HCT116 (cell line): ENCODE measurements at regions not wholly inside any gene's neighbourhood (a gene's known extent, or its start where the extent isn't known, plus 50 kb on each side); places are given as distances from the start of the nearest gene placed in this dataset.

Experiments
- ATAC-seq: fragments of 200-7000 bp; cut with Tn5 transposase; 2 replicates; pipeline ENCODE4 v1.9.1; 2020; ENCODE audit warnings: mild to moderate bottlenecking, moderate library complexity
- BruUV-seq: library from RNA; stranded (reverse); fragments of 400-500 nt; replicated peaks from 2 replicates; lab custom pipeline; 2021; lab: Mats Ljungman, UMichigan
- CTCF ChIA-PET: fragments of 300-600 bp; sonication (Branson Sonifier 250); formaldehyde crosslinking; loops from one replicate; lab custom pipeline; 2021; ENCODE audit warnings: antibody characterized with exemption; lab: Charles Lee
- POLR2A ChIA-PET: fragments of 300-600, 350-600 bp; sonication (Branson Sonifier 250); formaldehyde crosslinking; loops from one replicate; lab custom pipeline; 2021; ENCODE audit warnings: antibody characterized with exemption; lab: Charles Lee
- RAD21 ChIA-PET, 2 experiments: fragments of 300-600 bp; sonication (Branson Sonifier 250); formaldehyde crosslinking; loops; one replicate each; lab custom pipeline; 2023; ENCODE audit warnings: low total read pairs in 2 of 2; ENCODE audit not compliant: uncharacterized antibody in 2 of 2, unreplicated experiment in 2 of 2, low non-redundant PET in 1 of 2; lab: Charles Lee
- DNase-seq: peaks from one replicate; pipeline ENCODE4 v3.0.0-alpha.2; 2010; ENCODE audit warnings: low read depth, low spot score
- H2AFZ ChIP-seq: fragments of 200-600 bp; shearing (Covaris generic), sonication (generic); 2 replicates; pipeline ENCODE4 v1.6.1; 2017; ENCODE audit warnings: low read depth, mixed run types, mixed read lengths, antibody characterized with exemption, low read length; ENCODE audit not compliant: poor library complexity, severe bottlenecking
- H3K27ac ChIP-seq: 2 replicates; pipeline ENCODE4 v1.5.1; 2012; ENCODE audit warnings: low read depth, low read length
- H3K27me3 ChIP-seq: fragments of 200-600 bp; sonication (generic); 2 replicates; pipeline ENCODE4 v1.6.1; 2016; ENCODE audit warnings: mixed run types, low read length, mixed read lengths; ENCODE audit not compliant: insufficient read depth
- H3K36me3 ChIP-seq, 2 experiments: fragments of 200-500 bp in 1 of 2; fragments of 200-600 bp in 1 of 2; sonication (Bioruptor generic) in 1 of 2; sonication (generic) in 1 of 2; 2 replicates each; pipeline versions ENCODE4 v1.5.1 to v1.6.1; 2014 to 2016; ENCODE audit warnings: low read length in 2 of 2, inconsistent platforms in 1 of 2, mixed read lengths in 1 of 2, mixed run types in 1 of 2; ENCODE audit not compliant: insufficient read depth in 2 of 2, control insufficient read depth in 1 of 2
- H3K4me1 ChIP-seq, 2 experiments: fragments of 200-600 bp in 1 of 2; sonication (generic) in 1 of 2; 2 replicates each; pipeline versions ENCODE4 v1.5.1 to v1.6.1; 2012 to 2017; ENCODE audit warnings: low read length in 2 of 2, inconsistent platforms in 1 of 2, mild to moderate bottlenecking in 1 of 2, mixed read lengths in 1 of 2, mixed run types in 1 of 2, moderate library complexity in 1 of 2; ENCODE audit not compliant: insufficient read depth in 2 of 2, control insufficient read depth in 1 of 2
- H3K4me2 ChIP-seq: fragments of 200-600 bp; sonication (generic); 2 replicates; pipeline ENCODE4 v1.6.1; 2017; ENCODE audit warnings: mixed run types, low read length, mixed read lengths
- H3K4me3 ChIP-seq, 2 experiments: fragments of 200-600 bp in 1 of 2; sonication (generic) in 1 of 2; replicated peaks in 1 of 2; 2 replicates each; pipeline ENCODE4 v1.5.1; 2011 to 2016; ENCODE audit warnings: low read length in 2 of 2, control low read depth in 1 of 2, low read depth in 1 of 2, mild to moderate bottlenecking in 1 of 2, mixed read lengths in 1 of 2, mixed run types in 1 of 2
- H3K79me2 ChIP-seq: fragments of 200-600 bp; sonication (generic); 2 replicates; pipeline ENCODE4 v1.6.1; 2017; ENCODE audit warnings: mild to moderate bottlenecking, mixed run types, low read length, moderate library complexity, mixed read lengths; ENCODE audit not compliant: insufficient read depth
- H3K9ac ChIP-seq: fragments of 200-600 bp; sonication (generic); 2 replicates; pipeline ENCODE4 v1.6.1; 2016; ENCODE audit warnings: low read length, mixed read lengths
- H3K9me2 ChIP-seq: fragments of 200-600 bp; sonication (generic), shearing (Covaris generic); 2 replicates; pipeline ENCODE4 v1.6.1; 2017; ENCODE audit warnings: mixed run types, mild to moderate bottlenecking, moderate library complexity; ENCODE audit not compliant: insufficient read depth
- H3K9me3 ChIP-seq, 2 experiments: fragments of 200-500 bp in 1 of 2; fragments of 200-600 bp in 1 of 2; sonication (Bioruptor generic) in 1 of 2; sonication (generic) in 1 of 2; 2 replicates each; pipeline ENCODE4 v1.6.1; 2014 to 2017; ENCODE audit warnings: low read length in 2 of 2, mixed read lengths in 2 of 2, inconsistent platforms in 1 of 2, low read depth in 1 of 2, mild to moderate bottlenecking in 1 of 2, mixed run types in 1 of 2, moderate library complexity in 1 of 2; ENCODE audit not compliant: control insufficient read depth in 1 of 2, insufficient read depth in 1 of 2
- H4K20me1 ChIP-seq: fragments of 200-600 bp; sonication (generic), shearing (Covaris generic); 2 replicates; pipeline ENCODE4 v1.6.1; 2017; ENCODE audit warnings: mixed run types, mild to moderate bottlenecking, moderate library complexity; ENCODE audit not compliant: insufficient read depth
- CBX3 ChIP-seq: IDR thresholded peaks from 2 replicates; pipeline ENCODE4 v1.6.1; 2012; ENCODE audit warnings: low read depth
- CEBPB ChIP-seq: IDR thresholded peaks from 2 replicates; pipeline ENCODE4 v1.6.1; 2012; ENCODE audit warnings: low read depth
- EGR1 ChIP-seq: IDR thresholded peaks from 2 replicates; pipeline ENCODE4 v1.6.1; 2012; ENCODE audit warnings: low read depth
- ELF1 ChIP-seq: IDR thresholded peaks from 2 replicates; pipeline ENCODE4 v1.6.1; 2012; ENCODE audit warnings: low read depth, borderline replicate concordance
- EZH2 ChIP-seq: fragments of 200-600 bp; sonication (generic); IDR thresholded peaks from 2 replicates; pipeline ENCODE4 v1.6.1; 2017; ENCODE audit warnings: antibody characterized with exemption, mixed run types
- FOSL1 ChIP-seq: IDR thresholded peaks from 2 replicates; pipeline ENCODE4 v1.6.1; 2012; ENCODE audit warnings: low read depth
- POLR2AphosphoS5 ChIP-seq: IDR thresholded peaks from 2 replicates; pipeline ENCODE4 v1.6.1; 2011; ENCODE audit warnings: mild to moderate bottlenecking, low read depth, low read length, moderate library complexity
- TCF7L2 ChIP-seq: IDR thresholded peaks from 2 replicates; pipeline ENCODE4 v1.7.0; 2011; ENCODE audit warnings: borderline replicate concordance, inconsistent platforms; ENCODE audit not compliant: insufficient read depth, insufficient read length; ENCODE audit errors: extremely low read depth
- YY1 ChIP-seq: IDR thresholded peaks from 2 replicates; pipeline ENCODE4 v1.6.1; 2011; ENCODE audit warnings: low read length, low read depth, moderate library complexity, mild to moderate bottlenecking; ENCODE audit not compliant: insufficient replicate concordance; ENCODE audit errors: extremely low read depth
- ZNF274 ChIP-seq: fragments of 200-500 bp; sonication (Bioruptor generic); IDR thresholded peaks from 2 replicates; pipeline ENCODE4 v1.6.1; 2014; ENCODE audit warnings: mild to moderate bottlenecking, low read depth, low read length, inconsistent platforms
- intact Hi-C: fragments of 100-400 bp; cut with micrococcal nuclease; formaldehyde crosslinking; loops from 2 replicates; pipeline ENCODE4 v1.10.0; 2022
- TF ChIP-seq, protein P1 (sequence below): IDR thresholded peaks from 2 replicates; pipeline ENCODE4 v1.6.1; 2011; ENCODE audit warnings: mild to moderate bottlenecking, low read length, moderate library complexity; ENCODE audit not compliant: insufficient replicate concordance; ENCODE audit errors: extremely low read depth
- TF ChIP-seq, protein P2 (sequence below): IDR thresholded peaks from 2 replicates; pipeline ENCODE4 v1.6.1; 2012
- TF ChIP-seq, protein P3 (sequence below), 3 experiments: fragments of 200-600 bp in 1 of 3; sonication (generic) in 1 of 3; IDR thresholded peaks in 2 of 3; conservative IDR thresholded peaks in 1 of 3; 2 replicates each; pipeline ENCODE4 v1.5.1; 2012 to 2017; ENCODE audit warnings: low read depth in 2 of 3, low read length in 2 of 3, antibody characterized with exemption in 1 of 3, borderline replicate concordance in 1 of 3, control low read depth in 1 of 3, mild to moderate bottlenecking in 1 of 3, mixed read lengths in 1 of 3, mixed run types in 1 of 3, moderate library complexity in 1 of 3; ENCODE audit not compliant: insufficient read depth in 1 of 3

DNA sequence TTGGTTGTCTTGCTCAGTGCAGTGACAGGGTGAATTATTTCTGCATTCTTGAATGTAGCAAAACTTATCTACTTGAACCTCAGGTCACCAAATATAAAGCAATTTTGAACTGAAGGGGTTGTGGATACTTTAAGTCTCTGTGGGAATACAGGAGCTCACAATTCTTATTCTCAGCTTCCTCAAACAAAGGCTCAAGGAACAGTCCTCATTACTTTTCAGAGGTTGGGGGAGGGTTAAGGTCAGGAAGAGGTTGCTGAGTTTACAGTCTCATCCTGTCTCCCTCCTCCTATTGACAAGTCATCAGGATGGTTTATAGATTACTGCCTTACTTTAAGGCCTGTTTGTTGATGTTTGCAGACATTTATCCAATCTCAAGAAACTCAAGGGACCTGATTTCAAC lies 143.6 kb upstream of the SPACA1 start:
- H3K79me2 ChIP-seq: no peaks in the 10 kb centered on the region
- no peak overlapping the region for H3K9ac ChIP-seq
- H2AFZ ChIP-seq: no peak overlapping the region
- no peak overlapping the region for H3K27ac ChIP-seq
- no peak for DNase-seq
- no peaks in the 10 kb centered on the region for H3K36me3 ChIP-seq
- H3K9me3 ChIP-seq: no peaks in the 10 kb centered on the region
- RAD21 ChIA-PET: no interaction called here
- no peak overlapping the region for H3K4me3 ChIP-seq
- no TSS peak for BruUV-seq
- no peaks in the 10 kb centered on the region for H3K4me1 ChIP-seq
- POLR2A ChIA-PET: no interaction called here
- H3K4me2 ChIP-seq: no peak overlapping the region
- H4K20me1 ChIP-seq: no peaks in the 10 kb centered on the region
- intact Hi-C loops: no loop called here
- CTCF ChIA-PET: no interaction called here
- ATAC-seq: no peak
- peaks cover 6% of the 10 kb centered on the region; the same call in 1 of the 2 replicates for H3K27me3 ChIP-seq
- TF ChIP-seq FOSL1 (no peak), ZNF274 (no peak), ELF1 (no peak), EGR1 (no peak), CBX3 (no peak)
- TF ChIP-seq, protein P1, sequence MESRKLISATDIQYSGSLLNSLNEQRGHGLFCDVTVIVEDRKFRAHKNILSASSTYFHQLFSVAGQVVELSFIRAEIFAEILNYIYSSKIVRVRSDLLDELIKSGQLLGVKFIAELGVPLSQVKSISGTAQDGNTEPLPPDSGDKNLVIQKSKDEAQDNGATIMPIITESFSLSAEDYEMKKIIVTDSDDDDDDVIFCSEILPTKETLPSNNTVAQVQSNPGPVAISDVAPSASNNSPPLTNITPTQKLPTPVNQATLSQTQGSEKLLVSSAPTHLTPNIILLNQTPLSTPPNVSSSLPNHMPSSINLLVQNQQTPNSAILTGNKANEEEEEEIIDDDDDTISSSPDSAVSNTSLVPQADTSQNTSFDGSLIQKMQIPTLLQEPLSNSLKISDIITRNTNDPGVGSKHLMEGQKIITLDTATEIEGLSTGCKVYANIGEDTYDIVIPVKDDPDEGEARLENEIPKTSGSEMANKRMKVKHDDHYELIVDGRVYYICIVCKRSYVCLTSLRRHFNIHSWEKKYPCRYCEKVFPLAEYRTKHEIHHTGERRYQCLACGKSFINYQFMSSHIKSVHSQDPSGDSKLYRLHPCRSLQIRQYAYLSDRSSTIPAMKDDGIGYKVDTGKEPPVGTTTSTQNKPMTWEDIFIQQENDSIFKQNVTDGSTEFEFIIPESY: no peak
- TF ChIP-seq, protein P2, sequence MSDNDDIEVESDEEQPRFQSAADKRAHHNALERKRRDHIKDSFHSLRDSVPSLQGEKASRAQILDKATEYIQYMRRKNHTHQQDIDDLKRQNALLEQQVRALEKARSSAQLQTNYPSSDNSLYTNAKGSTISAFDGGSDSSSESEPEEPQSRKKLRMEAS: no peak
- no peaks in the 10 kb centered on the region for H3K9me2 ChIP-seq

DNA sequence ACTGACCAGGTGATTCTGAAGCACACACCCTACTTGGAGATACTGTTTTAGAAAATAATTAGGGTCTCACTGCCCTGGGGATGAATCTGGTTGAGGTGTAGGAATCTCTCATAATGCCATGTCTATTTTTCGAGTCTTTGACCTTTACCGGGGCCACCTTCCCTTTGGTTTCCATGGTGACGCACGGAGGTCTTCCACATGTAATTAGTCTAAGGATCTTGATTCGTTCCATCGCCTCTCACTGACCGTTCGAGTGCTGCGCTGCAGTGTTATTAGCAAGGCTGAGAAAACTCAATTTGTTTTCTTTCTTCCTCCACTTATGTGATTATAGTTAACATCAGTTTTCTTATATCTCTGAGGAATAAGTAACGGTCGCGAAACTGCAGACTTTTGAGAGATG lies 144.3 kb upstream of the SPACA1 start:
- 0 out of 2 replicates have a peak, but pooled peaks cover 5% of the 10 kb centered on the region for H3K27me3 ChIP-seq
- ATAC-seq (no peak), DNase-seq (no peak)
- H3K4me2 ChIP-seq: no peak overlapping the region
- no peaks in the 10 kb centered on the region for H3K36me3 ChIP-seq
- POLR2A ChIA-PET: no interaction called here
- H4K20me1 ChIP-seq: no peaks in the 10 kb centered on the region
- H3K9me2 ChIP-seq: no peaks in the 10 kb centered on the region
- RAD21 ChIA-PET: no interaction called here
- intact Hi-C loops: no loop called here
- no peaks in the 10 kb centered on the region for H3K4me1 ChIP-seq
- no TSS peak for BruUV-seq
- no peak overlapping the region for H3K27ac ChIP-seq
- no peaks in the 10 kb centered on the region for H3K79me2 ChIP-seq
- CTCF ChIA-PET: no interaction called here
- H3K9ac ChIP-seq: no peak overlapping the region
- no peak overlapping the region for H2AFZ ChIP-seq
- no peak overlapping the region for H3K4me3 ChIP-seq
- H3K9me3 ChIP-seq: no peaks in the 10 kb centered on the region
- TF ChIP-seq TCF7L2 (no peak), YY1 (no peak), ZNF274 (no peak), EZH2 (no peak), POLR2AphosphoS5 (no peak), ELF1 (no peak), CBX3 (no peak), FOSL1 (no peak), CEBPB (no peak)
- TF ChIP-seq, protein P3, sequence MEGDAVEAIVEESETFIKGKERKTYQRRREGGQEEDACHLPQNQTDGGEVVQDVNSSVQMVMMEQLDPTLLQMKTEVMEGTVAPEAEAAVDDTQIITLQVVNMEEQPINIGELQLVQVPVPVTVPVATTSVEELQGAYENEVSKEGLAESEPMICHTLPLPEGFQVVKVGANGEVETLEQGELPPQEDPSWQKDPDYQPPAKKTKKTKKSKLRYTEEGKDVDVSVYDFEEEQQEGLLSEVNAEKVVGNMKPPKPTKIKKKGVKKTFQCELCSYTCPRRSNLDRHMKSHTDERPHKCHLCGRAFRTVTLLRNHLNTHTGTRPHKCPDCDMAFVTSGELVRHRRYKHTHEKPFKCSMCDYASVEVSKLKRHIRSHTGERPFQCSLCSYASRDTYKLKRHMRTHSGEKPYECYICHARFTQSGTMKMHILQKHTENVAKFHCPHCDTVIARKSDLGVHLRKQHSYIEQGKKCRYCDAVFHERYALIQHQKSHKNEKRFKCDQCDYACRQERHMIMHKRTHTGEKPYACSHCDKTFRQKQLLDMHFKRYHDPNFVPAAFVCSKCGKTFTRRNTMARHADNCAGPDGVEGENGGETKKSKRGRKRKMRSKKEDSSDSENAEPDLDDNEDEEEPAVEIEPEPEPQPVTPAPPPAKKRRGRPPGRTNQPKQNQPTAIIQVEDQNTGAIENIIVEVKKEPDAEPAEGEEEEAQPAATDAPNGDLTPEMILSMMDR (IDR thresholded peaks at IDR 0.05 in 2 of 3, conservative IDR thresholded peaks at IDR 0.05 in 1 of 3; ENCODE audit: borderline replicate concordance in 1 of 3, insufficient read depth in 1 of 3, low read depth in 2 of 3, low read length in 2 of 3): no peak
- TF ChIP-seq, protein P1: no peak
